Stimulated activated CD8-positive, alpha-beta memory T cell treated with anti-CD3 and anti-CD28 coated beads, Interleukin-12 subunit alpha, Interleukin-12 subunit beta, amount 100 ng/mL, for 1 hour (primary cell): ENCODE measurements at regions not wholly inside any gene's neighbourhood (a gene's known extent, or its start where the extent isn't known, plus 50 kb on each side); places are given as distances from the start of the nearest gene placed in this dataset.

ENCODE experiments used
- DNase-seq: peaks from one replicate; pipeline ENCODE4 v3.0.0-alpha.2; 2020; ENCODE audit warnings: low read depth

- DNase-seq, result no peak
Measured at GRCh38 chr2:136452528-136452927, 312.8 kb upstream of the THSD7B start.

- no peak for DNase-seq
Measured at GRCh38 chr2:136448986-136449780, 316.2 kb upstream of the THSD7B start.

GRCh38 chr2:136448432-136448831 lies 316.9 kb upstream of the THSD7B start:
- no peak for DNase-seq

- DNase-seq, result no peak
Measured at GRCh38 chr2:136444323-136444722, 321.0 kb upstream of the THSD7B start.

- DNase-seq, result no peak
Measured at GRCh38 chr2:136443661-136444060, 321.7 kb upstream of the THSD7B start.

- no peak for DNase-seq
Measured at GRCh38 chr2:136441979-136442714, 323.2 kb upstream of the THSD7B start.

GRCh38 chr2:136439064-136439676 lies 321.2 kb upstream of the CXCR4 start:
- DNase-seq, result no peak

GRCh38 chr2:136437461-136437860 lies 319.5 kb upstream of the CXCR4 start:
- no peak for DNase-seq

- no peak for DNase-seq
Measured at GRCh38 chr2:136436936-136437335, 319.0 kb upstream of the CXCR4 start.

GRCh38 chr2:136434251-136434715 lies 316.3 kb upstream of the CXCR4 start:
- DNase-seq, result no peak

- no peak for DNase-seq
Measured at GRCh38 chr2:136433261-136433660, 315.3 kb upstream of the CXCR4 start.

GRCh38 chr2:136424112-136424511 lies 306.2 kb upstream of the CXCR4 start:
- no peak for DNase-seq

GRCh38 chr2:136423516-136423996 lies 305.6 kb upstream of the CXCR4 start:
- DNase-seq, result peak; percentile 69

GRCh38 chr2:136422512-136422911 lies 304.6 kb upstream of the CXCR4 start:
- DNase-seq, result no peak

GRCh38 chr2:136420346-136420745 lies 302.4 kb upstream of the CXCR4 start:
- DNase-seq, result no peak

GRCh38 chr2:136411946-136412345 lies 294.0 kb upstream of the CXCR4 start:
- DNase-seq, result no peak

GRCh38 chr2:136410673-136411072 lies 292.7 kb upstream of the CXCR4 start:
- DNase-seq, result no peak

GRCh38 chr2:136408795-136409194 lies 290.8 kb upstream of the CXCR4 start:
- DNase-seq, result no peak

- DNase-seq, result no peak
Measured at GRCh38 chr2:136407952-136408318, 290.0 kb upstream of the CXCR4 start.

GRCh38 chr2:136407117-136407951 lies 289.4 kb upstream of the CXCR4 start:
- no peak for DNase-seq

- DNase-seq, result no peak
Measured at GRCh38 chr2:136404925-136405324, 287.0 kb upstream of the CXCR4 start.

- DNase-seq, result no peak
Measured at GRCh38 chr2:136404176-136404575, 286.2 kb upstream of the CXCR4 start.
